ENCODE measurements at regions not wholly inside any gene's neighbourhood (a gene's known extent, or its start where the extent isn't known, plus 50 kb on each side); places are given as distances from the start of the nearest gene placed in this dataset.
"Not testable (repeated sequence)": the region's sequence is repeated elsewhere in the genome, so short reads cannot be mapped to it uniquely, and the experiment has no call there.

DNA sequence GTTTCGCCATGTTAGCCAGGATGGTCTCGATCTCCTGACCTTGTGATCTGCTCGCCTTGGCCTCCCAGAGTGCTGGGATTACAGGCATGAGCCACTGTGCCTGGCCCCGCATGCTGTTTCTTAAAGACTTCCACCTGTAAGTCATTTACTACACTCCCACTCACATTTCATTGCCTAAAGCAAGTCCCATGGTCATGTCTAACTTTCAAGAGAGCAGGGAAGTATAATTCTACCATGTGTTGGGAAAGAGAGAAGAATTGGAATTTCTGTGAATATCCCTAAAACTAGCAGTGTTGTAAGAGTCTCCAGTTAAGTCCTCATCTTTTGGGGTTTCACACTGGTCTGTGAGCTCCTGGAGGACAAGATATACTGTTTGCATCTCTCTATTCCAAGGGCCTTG is 139.7 kb downstream of the EMP1 start:
- no peak for DNase-seq

DNA sequence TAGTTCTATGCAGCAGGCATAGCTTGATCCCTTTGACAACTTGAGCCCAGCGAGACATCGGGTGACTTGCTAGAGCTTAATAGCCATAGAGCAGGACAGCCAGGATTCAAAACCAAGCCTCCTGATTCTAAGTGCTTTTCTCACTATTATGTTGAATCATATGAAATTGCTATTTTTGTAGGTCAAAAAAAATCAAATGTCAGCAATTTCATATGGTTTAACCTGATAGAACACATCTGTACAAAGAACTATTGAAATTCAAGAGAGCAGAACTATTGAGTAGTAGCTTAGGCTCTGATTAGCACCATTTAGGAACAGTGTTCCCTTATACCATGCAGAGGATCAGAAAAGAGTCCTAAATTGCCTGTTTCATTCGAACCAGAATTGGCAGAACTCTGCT is 132.0 kb downstream of the EMP1 start:
- DNase-seq: no peak

DNA sequence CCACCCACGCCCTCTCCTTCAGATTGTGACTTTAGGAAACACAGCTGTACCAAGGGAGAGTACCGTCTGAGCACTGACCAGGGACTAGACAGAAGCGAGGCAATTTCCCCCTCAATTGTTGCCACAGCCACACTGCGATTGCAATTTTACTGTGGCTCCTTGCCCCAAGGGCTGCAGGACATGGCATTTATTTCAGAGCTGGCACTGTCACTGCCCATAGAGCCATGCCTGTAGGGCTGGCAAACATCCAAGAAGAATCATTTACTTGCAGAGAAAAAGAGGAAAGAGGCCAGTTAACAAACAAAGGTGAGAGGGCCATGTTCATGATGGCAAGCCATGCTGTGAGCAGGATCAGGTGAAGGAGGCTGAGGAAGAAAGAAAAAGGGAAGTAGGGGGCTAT is 129.6 kb downstream of the EMP1 start:
- no peak for DNase-seq

DNA sequence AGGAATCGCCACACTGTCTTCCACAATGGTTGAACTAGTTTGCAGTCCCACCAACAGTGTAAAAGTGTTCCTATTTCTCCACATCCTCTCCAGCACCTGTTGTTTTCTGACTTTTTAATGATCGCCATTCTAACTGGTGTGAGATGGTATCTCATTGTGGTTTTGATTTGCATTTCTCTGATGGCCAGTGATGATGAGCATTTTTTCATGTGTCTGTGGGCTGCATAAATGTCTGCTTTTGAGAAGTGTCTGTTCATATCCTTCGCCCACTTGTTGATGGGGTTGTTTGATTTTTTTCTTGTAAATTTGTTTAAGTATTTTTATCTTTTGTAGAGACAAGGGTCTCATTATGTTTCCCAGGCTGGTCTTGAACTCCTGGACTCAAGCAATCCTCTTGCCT is 128.5 kb downstream of the EMP1 start:
- DNase-seq: not testable (repeated sequence)

DNA sequence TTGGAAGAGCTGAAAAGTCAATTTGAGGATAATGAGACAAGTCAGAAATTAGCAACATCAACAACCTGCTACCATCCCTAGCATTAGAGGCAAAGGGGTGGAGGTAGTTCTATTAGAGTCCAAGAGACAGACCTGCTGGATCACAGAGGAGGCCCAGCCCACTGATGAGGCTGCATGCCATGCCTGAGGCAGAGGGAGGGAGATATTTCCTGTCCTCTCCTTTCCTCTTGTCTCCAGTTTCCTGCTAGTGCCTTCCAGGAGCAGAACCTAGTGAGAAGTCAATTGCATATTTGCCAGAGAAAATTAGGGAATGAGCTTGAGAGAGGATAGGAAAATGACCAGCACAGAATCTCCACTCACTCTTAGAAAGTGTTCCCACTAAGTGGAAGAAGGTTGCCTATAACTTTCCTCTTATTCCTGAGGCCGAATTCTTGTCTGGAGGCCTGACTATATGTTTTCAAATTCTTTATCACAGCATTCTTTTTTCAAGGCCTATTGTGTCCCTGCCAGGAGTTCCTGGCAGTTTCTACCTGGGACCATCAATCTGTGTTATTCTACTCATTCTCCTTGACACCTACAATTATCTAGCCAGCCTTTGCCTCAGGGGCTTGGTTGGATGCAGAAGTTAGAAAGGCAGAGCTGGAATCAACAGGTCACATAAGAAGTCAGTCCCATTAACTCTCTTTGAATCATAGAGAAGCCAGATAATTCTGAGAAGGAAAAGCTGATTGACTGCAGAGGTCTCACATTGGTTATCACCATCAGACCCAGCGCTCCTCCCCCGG is 121.9 kb downstream of the EMP1 start:
- no peak for DNase-seq

DNA sequence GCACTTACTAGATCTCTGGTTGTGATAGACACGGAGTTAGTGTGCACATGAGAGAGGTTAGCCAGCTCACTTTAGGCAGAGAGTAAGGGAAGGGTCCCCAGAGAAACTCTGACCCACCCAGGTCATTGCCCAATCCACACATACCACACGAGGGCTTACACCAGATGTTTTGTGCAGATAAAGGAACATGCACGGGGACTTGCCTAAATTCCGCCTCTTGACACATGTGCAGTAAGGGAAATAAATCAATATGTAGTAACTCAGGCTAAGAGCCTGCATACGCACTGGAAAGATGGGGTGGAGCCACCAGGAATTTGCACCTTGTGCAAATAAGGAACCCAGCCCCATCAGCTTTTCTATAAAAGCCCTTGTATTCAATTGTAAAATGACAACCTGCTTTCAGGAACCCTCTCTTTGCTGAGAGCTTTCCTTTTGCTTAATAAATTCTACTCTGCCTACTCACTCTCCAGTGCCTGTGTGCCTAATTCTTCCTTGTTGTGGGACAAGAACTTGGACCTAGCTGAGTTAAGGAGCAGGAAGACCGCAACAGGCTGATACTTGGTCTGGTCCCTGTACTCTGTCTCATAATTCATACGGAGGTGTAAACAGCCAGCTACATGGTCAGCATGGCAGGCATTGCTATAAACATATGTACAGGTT is 120.2 kb downstream of the EMP1 start:
- DNase-seq: no peak

DNA sequence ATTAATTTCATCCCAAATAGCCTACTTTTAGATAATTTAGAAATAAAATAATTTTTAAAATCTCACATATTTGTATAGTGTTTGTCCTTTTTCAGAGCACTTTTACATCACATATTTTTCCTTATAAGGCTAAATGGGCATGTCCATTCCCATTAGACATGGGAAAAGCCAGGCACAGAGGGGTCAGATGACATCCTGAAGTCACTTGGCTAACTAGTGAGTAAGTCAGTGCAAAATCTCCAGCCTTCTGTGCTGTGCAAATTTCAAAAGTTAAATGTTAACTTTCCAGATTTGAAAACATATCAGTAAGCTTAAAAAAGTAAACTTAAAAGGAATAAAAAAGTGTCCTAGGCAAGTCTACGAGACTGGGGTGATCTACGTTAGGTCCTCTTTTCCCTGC is 117.4 kb downstream of the EMP1 start:
- no peak for DNase-seq

DNA sequence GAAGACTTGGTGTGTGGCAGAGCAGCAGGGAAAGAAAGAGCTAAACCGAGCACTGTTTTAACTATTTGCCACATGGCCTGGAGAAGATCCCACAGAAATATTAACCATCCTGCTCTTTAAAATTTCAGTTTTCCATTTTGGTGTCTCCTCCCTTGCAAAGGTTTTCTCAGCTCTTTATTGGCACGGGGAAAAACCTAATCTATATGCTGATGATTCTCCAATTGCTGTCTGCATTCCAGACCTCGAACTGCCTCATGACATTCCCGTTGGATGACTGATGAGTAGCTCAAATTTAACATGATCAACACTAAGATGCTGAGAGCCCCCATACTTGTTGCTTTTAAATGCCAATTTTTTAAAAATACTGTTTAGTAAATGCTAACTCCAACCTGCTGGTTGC is 115.0 kb downstream of the EMP1 start:
- no peak for DNase-seq

DNA sequence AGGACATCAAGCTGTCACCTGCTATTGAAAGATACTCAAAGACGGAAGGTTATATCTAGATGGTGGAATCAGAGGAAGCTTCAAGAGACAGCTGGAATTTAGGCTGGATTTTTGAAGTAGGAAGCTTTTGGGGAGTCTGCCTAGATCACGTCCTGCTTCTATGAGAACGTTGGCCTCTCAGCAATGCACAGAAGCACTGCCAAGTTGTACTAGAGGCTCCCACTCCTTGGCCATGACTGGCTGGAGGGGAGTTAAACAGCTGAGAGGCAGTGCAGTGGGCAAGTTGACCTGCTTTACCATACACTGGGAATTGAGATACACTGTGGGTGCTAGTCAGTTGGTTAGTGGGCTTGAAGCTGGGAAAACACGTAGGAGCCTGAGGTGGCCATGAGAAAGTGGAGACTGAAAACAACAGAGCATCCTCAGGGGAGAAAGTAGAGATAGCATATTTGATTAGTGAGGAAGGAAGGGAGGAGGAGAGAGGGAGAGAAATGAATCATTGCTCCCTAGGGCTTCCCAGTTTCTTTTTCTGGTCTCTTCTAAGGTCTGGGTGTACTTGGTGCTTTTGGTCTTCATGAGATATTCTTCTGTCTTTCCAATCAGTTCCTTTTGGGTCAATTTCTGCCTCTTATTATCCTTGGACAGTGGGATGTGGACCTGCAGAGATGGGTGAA is 110.8 kb downstream of the EMP1 start:
- DNase-seq: no peak

DNA sequence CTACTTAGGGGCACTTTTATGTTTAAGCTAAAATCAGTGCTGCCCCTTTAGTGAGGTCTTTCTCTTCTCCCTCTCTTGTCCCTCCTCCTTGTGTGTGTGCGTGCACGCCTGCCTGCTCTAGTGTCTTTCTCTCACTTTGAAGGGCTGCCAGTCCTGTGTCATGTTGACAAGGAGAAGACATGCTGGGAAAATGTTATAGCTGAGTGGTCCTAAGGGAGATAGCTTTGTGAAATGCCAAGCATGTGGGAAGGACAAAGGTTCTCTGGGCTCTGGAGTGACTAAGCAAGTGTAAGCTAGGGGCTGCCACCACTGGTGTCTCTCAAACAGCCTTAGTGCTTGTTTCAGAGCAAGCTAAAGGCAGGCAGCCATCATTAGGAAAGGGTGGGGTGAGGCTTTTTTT is 108.4 kb downstream of the EMP1 start:
- DNase-seq: no peak

DNA sequence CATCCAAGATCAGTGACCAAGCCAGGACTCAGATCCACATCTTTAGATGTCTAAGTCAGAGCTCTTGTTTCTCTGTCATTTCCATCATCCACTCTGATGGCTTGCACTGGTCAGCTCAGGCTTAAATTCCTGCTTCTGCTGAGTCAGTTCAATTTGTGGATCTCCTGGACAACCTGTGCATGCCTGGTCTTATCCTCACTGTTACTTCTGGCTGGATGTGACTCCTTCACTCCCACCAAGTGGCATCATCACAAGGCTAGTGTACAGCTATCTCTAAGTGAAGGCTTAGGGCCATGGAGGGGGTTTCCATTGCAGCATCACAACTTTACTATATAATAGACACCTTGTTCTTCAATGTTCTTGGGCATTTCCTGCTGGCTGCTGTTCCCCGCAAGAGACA is 102.9 kb downstream of the EMP1 start:
- DNase-seq: no peak

DNA sequence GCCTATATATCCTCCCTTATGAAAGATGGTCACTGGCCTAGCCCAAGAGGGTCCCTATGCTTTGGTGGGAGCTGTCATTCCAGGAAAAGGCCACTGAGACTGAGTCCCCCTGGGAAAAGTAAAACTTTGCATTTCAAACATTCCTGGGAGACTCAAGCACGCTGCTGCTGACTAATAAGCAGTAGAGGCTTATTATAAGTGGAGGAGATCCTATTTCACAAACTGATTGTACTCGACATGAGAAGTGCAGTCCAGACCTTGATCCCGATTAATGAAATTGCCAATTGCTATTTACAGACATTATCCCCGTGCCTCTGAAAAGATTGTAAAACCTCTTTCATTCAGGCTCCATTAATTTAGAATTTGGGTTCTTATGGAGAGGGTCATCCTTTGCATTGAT is 96.6 kb downstream of the EMP1 start:
- DNase-seq: no peak

DNA sequence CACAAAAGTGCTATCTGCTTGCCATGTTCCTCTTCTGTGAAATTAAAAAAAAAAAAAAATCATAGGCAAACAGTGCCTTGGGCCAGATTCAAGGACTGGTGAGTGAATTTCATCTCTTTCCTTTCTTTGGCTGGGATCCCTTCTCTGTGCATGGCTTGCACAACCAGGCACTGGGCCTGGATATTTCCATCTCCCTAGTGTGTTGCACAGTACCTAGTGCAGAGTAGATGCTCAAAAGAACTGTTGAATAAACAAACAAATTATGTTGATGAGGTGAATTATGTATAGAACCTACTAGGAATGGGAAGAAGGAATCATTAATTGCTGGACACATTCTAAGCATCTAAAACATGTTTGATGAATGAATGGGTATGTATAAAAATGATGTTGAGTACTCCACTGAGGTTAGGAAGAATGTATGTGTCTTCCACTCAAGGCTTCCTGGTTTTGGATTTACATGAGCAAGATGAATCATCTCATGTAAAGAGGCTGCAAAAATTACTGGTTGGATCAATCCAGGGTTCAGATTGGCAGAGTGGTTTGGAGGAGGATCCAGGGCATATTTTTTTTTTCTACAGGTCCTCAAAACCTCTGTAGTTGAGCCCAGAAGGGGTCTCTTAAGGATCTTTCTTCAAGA is 93.2 kb downstream of the EMP1 start:
- DNase-seq: no peak

DNA sequence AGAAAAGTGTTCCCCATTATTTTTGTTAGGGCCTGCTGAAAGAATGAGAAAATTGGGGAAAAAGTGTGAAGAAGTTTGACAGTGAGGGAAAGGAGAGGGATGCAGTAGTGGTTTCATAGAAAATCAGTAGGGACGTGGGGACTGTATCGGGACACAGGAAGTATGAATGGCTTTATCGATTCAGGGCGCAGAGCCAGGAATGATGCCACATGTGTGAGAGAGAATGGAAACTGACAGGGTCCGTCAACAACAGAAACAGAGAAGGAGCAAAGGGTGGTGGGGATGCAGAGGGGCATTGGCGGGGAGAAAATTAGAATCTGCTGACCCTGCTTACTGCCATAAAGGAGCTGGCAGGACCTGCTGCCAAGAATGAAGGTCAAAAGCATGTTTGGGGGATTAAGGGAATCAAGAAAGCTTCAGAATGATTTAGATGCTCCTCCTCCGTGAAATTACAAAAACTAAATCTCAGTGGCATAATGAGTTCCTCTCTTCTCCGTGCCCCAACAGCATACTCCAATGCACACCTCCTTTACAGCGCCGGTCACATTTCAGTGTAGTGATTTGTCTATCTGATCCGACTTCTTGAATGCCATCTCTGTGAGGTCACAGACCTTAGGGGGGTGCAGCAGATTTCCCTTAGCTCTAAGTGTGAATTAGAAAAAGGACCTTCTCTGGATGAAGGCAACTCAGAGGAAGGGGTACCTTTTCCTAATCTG is 92.6 kb downstream of the EMP1 start:
- DNase-seq: no peak

DNA sequence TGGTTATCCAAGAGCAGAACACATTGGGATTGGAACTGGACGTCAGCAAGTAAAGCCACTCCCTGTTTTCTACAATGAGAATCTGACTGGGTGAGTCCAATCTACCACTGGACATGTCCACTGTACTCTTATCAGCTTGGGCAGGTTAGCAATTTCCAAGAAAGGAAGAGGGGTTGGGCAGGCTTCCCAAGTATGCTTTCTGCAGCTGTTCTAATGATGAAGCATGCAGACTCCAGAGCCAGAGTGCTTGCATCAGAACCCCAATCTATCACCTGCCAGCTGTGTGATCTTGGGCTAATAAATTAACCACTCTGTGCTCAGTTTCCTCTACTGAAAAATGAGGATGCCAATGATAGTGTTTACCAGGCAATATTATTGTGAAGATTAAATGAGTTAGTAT is 92.0 kb downstream of the EMP1 start:
- no peak for DNase-seq

DNA sequence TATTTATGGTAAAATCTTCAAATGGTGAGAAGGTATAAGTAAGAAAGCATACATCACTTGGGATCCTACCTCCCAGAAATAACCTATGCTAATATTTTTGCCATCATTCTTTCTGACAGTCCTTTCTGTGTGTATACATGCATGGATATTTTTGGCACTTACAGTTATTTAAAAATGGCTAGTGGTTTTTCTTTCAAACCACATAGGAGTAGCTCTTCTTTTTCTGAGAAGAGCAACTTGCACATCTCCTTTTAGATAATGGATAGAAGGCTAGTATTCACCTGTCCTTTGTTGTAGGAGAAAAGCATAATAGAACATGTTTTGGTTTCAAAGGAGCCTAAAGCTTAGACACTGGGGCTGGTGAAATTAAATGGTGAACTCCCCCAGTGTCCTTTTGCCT is 87.3 kb downstream of the EMP1 start:
- no peak for DNase-seq

DNA sequence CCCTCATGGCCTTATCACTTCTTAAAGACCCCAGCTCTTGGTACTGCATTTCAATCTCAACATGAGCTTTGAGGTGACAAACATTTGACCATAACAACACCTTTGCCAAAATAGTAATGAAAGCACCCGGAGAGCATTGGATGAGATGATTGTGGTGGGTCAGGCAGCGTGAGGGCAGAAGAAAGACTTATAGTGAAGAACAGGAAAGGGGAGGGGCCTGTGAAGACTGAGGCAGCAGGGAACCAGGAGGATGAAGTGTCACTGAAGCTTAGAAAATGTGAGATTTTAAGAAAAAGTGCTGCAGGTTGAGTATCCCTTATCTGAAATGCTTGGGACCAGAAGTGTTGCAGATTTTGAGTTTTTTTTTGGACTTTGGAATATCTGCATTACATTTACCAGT is 86.3 kb downstream of the EMP1 start:
- no peak for DNase-seq

DNA sequence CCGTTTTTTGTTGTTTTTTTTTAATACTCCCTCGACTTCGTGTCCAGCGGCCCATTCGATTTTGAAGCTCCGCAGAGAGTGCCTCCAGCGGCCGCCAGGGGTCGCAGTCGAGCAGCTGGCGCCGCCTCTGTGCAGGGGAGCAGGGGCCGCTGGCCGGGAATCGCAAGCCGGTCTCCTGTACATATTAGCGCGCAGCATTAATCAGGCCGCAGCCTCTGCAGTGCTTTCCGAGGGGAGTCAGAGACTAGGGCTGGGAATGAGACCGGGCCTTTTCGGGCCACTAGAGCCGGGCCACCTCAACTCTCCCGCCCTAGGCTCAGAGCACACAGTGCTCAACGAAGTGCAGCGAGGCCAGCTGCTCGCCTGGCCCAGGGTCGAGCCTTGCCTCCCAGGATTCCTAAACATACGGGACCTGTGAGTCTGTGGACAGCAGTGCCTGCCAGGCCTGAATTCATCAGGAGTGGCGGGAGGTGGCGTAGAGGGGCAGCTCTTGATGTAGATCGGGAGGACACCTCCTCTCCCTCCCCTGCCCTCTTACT is 81.8 kb downstream of the EMP1 start:
- DNase-seq: peak; percentile 72

DNA sequence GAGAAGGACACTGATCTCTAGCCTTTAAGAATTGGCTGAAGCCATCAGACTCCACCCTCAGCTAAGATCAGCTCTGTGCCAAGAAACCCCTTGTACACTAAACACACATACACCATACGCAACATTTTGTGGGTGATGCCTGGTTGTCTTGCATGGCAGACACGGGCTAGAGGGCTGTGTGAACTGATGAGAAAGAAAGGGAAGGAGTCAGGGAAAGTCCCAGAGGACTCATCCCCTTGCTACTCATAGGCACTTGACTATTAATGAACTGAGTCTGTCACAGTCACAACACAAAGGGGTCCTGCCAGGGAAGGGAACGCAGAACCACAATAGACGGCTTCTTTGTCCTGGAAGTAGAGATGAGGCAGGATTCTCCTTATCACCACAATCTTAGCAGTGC is 80.8 kb downstream of the EMP1 start:
- peak; percentile 40 for DNase-seq

DNA sequence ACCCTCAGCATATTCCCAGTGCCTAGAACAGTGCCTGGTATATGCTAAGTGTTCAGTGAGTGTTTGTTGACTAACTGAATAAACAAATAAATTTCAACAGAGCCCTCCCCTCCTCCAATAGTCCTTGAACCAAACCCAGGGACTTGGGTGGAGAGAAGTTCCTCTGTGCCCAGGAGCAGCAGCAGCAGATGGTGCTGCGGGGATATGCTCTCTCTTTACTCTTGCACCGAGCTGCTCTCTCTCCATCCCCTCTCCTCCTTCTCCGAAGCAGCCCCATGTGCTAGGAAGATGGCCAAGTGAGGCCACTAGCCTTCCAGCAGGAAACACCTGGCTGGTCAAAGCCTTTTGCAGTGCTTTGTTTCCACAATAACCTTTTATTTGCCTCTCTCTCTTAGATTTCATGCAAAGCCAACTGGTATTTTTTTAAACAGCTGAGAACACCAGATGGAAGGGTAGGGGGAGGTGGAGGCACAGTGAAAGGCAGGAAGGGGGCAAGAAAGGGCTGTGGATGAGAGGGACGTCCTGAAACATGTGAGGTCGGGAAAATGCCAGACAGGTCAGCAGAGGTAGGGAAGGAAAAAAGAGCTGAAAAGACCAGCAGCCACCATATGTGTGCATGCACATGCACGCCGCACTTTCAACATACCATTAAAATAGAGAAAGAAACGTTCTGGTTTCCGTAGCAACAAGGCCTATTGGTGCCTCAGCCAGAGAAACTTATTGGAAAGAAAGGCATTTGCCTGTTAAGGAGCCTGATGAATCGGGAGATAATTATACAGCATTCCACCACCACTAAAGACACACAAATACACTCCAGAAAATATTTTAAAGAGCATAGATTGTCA is 78.9 kb downstream of the EMP1 start:
- no peak for DNase-seq

DNA sequence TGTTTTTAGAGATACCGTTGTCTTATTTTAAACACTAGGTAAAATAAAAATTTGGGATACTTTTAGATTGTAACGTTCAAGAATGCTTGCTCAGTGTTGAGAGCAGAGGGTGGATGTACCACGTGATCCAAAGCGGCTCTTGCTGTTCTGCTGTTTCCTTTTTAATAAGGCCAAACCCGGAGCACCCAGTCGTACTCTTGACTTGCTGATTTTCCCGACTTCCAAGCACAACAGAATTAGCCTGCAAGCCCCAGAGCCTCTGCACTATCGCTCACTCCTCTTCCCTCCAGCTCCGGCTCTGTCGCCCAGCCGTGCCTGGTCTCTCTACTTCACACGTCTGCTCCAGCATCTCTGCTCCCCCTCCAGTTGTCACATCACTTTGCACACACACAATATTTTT is 77.3 kb downstream of the EMP1 start:
- no peak for DNase-seq

DNA sequence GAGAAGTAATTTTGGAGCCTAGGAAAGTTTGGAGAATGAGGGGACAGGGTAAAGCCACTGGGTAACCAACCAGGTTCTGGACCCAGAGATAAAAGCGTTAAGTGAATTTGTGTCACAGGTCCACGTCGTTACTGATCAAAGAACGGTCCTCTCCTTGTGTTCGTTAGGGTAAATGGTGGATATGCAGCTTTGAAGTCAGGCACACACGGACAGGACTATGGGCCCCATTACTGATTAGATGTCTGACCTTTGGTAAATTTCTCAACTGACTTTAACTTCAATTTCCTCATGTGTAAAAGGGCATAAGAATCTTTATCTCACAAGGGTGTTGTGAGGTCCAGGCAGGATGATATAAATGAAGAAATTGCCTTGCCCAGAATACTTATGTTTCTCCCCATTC is 76.6 kb downstream of the EMP1 start:
- no peak for DNase-seq
